DND-41 (cell line): ENCODE measurements at regions not wholly inside any gene's neighbourhood (a gene's known extent, or its start where the extent isn't known, plus 50 kb on each side); places are given as distances from the start of the nearest gene placed in this dataset.

Experiments used
- ATAC-seq: fragments of 200-7000 bp; cut with Tn5 transposase; 3 replicates; pipeline ENCODE4 v1.9.1; 2021; ENCODE audit warnings: low read depth; ENCODE audit not compliant: insufficient read depth
- DNase-seq: peaks from one replicate; pipeline ENCODE4 v3.0.0-alpha.2; 2020
- H2AFZ ChIP-seq: 2 replicates; pipeline ENCODE4 v1.6.0; 2012; ENCODE audit warnings: low read depth, low read length
- H3K27ac ChIP-seq: 2 replicates; pipeline ENCODE4 v1.5.1; 2012; ENCODE audit warnings: low read length, inconsistent platforms
- H3K27me3 ChIP-seq: fragments of 200-600 bp; sonication (generic); 2 replicates; pipeline ENCODE4 v1.6.0; 2012; ENCODE audit warnings: low read length, mild to moderate bottlenecking, inconsistent platforms; ENCODE audit not compliant: insufficient read depth, poor library complexity
- H3K36me3 ChIP-seq: 2 replicates; pipeline ENCODE4 v1.5.1; 2012; ENCODE audit warnings: low read length, inconsistent platforms; ENCODE audit not compliant: insufficient read depth
- H3K4me1 ChIP-seq: 2 replicates; pipeline ENCODE4 v1.5.1; 2012; ENCODE audit warnings: mild to moderate bottlenecking, low read length; ENCODE audit not compliant: insufficient read depth
- H3K4me2 ChIP-seq: 2 replicates; pipeline ENCODE4 v1.6.0; 2012; ENCODE audit warnings: mild to moderate bottlenecking, moderate library complexity, low read length, inconsistent platforms; ENCODE audit not compliant: insufficient read depth
- H3K4me3 ChIP-seq, 2 experiments: fragments of 200-600 bp in 1 of 2; shearing (Covaris generic) in 1 of 2; 2 replicates each; pipeline ENCODE4 v1.5.1; 2012 to 2016; ENCODE audit warnings: inconsistent platforms in 2 of 2, low read length in 2 of 2, mild to moderate bottlenecking in 2 of 2, low read depth in 1 of 2, moderate library complexity in 1 of 2
- H3K79me2 ChIP-seq: 2 replicates; pipeline ENCODE4 v1.6.0; 2012; ENCODE audit warnings: low read length, inconsistent platforms; ENCODE audit not compliant: insufficient read depth
- H3K9ac ChIP-seq: 2 replicates; pipeline ENCODE4 v1.6.0; 2012; ENCODE audit warnings: low read depth, mild to moderate bottlenecking, inconsistent platforms, low read length, moderate library complexity
- H3K9me3 ChIP-seq: 2 replicates; pipeline ENCODE4 v1.5.1; 2012; ENCODE audit warnings: low read length, moderate library complexity, mild to moderate bottlenecking, inconsistent platforms; ENCODE audit not compliant: insufficient read depth, severe bottlenecking
- H4K20me1 ChIP-seq: 2 replicates; pipeline ENCODE4 v1.6.0; 2012; ENCODE audit warnings: low read length; ENCODE audit not compliant: insufficient read depth
- CTCF ChIP-seq: IDR thresholded peaks from 2 replicates; pipeline ENCODE4 v1.5.1; 2012; ENCODE audit warnings: borderline replicate concordance, low read length, moderate library complexity, mild to moderate bottlenecking; ENCODE audit not compliant: poor library complexity, severe bottlenecking; ENCODE audit errors: extremely low read depth
- EZH2 ChIP-seq: IDR thresholded peaks from 3 replicates; pipeline ENCODE4 v1.6.1; 2012; ENCODE audit warnings: borderline replicate concordance, low read depth, mild to moderate bottlenecking, moderate library complexity, low read length, inconsistent platforms; ENCODE audit not compliant: severe bottlenecking

GRCh38 chr12:130074661-130075406, 87.4 kb upstream of the FZD10 start:
- no peaks in the 10 kb centered on the region for H3K9me3 ChIP-seq
- no peak overlapping the region for H3K4me3 ChIP-seq
- no peak overlapping the region for H3K4me2 ChIP-seq
- H3K9ac ChIP-seq = no peak overlapping the region
- DNase-seq (no peak), ATAC-seq (no peak)
- no peaks in the 10 kb centered on the region for H3K36me3 ChIP-seq
- H2AFZ ChIP-seq = no peak overlapping the region
- H3K4me1 ChIP-seq = no peaks in the 10 kb centered on the region
- H3K79me2 ChIP-seq = no peaks in the 10 kb centered on the region
- H4K20me1 ChIP-seq = no peaks in the 10 kb centered on the region
- no peak for TF ChIP-seq CTCF
- TF ChIP-seq EZH2 = no peak
- no peak overlapping the region for H3K27ac ChIP-seq
- no peaks in the 10 kb centered on the region for H3K27me3 ChIP-seq

DNA sequence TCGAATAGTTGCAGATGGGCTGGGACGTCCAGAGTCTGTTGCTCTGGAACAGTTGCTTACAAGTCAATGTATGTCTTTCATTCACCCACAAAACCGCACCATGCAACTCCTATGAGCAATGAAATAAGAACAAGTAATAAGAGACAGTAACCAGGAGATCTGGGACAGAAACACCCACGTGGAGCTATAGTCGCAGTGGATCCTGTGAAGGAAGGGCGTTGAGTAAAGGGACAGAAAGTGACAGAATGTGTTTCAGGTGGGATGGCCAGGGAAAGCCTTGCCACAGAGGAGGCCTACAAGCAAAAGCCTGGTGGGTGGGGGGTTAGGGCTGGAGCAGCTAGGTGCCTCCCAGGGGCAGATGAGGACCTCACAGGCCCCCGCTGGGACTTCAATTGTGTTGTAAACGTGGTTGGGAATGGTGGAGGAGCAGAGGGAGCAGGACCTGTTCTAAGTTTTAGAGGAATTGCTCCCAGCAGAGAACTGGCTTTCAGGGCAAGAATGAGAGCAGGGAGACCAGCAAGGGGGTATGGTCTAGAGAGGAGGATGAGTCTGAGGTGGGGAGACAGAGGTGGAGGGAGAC, 86.7 kb upstream of the FZD10 start:
- no peak overlapping the region for H3K27ac ChIP-seq

DNA sequence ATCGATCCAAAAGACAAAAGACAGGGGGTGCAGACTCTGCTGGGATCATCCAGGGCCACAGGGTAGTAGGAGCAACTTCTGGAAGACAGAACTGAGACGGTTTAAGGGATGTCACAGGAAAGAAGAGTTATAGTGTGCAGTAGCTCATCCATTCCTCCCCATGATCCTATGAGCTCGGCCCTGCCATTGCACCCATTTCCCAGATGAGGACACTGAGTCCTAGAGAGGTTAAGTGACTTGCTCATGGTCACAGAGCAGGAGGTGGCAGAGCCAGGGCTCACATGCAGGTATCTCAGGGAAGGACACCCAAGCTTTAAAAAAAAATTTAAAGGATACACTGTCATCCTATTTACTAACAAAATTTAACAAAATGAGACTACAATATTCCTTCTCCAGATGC, 86.1 kb upstream of the FZD10 start:
- no peaks in the 10 kb centered on the region for H3K27me3 ChIP-seq
- H4K20me1 ChIP-seq = no peaks in the 10 kb centered on the region
- no peak overlapping the region for H2AFZ ChIP-seq
- no peak for ATAC-seq
- no peak overlapping the region for H3K4me2 ChIP-seq
- H3K79me2 ChIP-seq = no peaks in the 10 kb centered on the region
- no peak overlapping the region for H3K9ac ChIP-seq
- TF ChIP-seq CTCF (no peak), EZH2 (no peak)
- DNase-seq = no peak
- H3K4me3 ChIP-seq = no peak overlapping the region
- H3K4me1 ChIP-seq = no peaks in the 10 kb centered on the region
- no peaks in the 10 kb centered on the region for H3K36me3 ChIP-seq
- H3K27ac ChIP-seq = no peak overlapping the region
- H3K9me3 ChIP-seq = no peaks in the 10 kb centered on the region

More for the DNA sequence above, 86.7 kb upstream of the FZD10 start:
- Histone ChIP-seq H3K4me2 (no peak overlapping the region), H2AFZ (no peak overlapping the region), H3K9ac (no peak overlapping the region), H3K4me1 (no peaks in the 10 kb centered on the region), H3K27me3 (no peaks in the 10 kb centered on the region), H3K79me2 (no peaks in the 10 kb centered on the region), H3K4me3 (no peak overlapping the region), H3K9me3 (no peaks in the 10 kb centered on the region), H4K20me1 (no peaks in the 10 kb centered on the region), H3K36me3 (no peaks in the 10 kb centered on the region)
- ATAC-seq (no peak), DNase-seq (no peak)
- TF ChIP-seq EZH2 (no peak), CTCF (no peak)
